Right kidney (tissue), 1 donor: ENCODE measurements at regions not wholly inside any gene's neighbourhood (a gene's known extent, or its start where the extent isn't known, plus 50 kb on each side); places are given as distances from the start of the nearest gene placed in this dataset.
"Not testable (repeated sequence)": the region's sequence is repeated elsewhere in the genome, so short reads cannot be mapped to it uniquely, and the experiment has no call there.

ENCODE experiments used
- DNase-seq: peaks from one replicate; pipeline ENCODE4 v3.0.0-alpha.2; 2016

DNA sequence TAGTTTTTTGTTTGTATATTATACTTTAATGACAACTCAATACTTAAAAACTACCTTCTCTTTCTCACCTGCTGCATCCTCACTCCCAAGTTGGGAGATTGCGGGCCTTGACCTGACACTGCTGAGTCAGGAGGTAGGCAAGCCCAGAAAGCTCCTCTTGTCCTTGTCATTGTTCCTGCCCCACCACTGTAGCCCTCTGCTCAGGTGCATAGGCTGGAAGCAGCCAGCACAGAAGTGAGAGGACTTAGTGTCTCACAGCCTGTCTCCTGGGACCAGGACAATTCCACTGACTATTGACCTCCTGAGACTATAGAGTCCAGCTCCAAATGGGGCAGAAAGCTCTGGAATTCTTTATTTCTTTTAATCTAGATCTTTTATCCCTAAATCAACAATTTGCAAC is 123.5 kb upstream of the NDP start:
- DNase-seq = no peak

DNA sequence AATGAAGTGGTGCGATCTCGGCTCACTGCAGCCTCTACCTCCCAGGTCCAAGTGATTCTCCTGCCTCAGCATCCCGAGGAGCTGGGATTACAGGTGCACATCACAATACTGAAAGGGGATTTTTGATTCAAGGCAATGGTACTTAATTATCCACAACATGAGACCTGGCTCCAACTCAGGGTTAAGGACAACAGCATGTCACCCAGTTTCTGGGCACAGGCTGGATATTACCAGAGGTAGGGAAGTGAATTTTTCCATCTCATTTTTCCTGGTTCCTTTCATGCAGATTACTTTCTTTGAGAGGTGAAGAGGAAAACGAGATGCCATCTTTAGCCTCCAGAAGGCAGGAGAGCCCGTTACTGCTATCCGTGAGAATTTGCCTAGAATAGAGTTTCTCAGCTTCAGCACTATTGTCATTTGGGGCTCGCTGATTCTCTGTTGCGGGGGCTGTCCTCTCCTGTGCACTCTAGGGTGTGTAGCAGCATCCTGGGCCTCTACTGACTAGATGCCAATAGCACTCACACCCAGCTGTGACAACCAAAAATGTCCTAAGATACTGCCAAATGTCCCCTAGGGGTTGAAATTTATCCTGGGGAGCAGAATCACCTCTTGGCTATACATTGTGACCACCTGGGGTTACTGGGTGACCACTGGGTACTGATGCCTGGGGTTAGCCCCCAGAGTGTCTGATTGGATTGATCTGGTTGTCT is 121.8 kb upstream of the NDP start:
- no peak for DNase-seq

DNA sequence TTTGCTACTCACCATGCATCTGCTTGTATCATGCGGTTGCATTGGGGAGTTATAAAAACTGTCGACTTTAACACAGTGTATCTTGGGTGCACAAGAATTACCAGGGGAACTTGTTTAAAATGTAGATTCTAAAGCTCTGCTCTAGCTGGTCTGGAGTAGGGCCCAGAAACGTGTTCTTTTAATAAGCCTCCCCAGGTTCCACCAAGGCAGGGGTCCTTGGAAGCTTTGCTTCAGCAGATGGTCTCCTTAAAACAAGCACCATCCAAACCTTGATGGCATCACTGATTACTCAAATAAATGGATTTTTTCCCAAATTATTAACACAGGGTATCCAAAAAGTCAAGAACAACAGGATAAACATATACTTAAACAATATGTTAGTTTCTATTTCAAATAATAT is 120.2 kb upstream of the NDP start:
- DNase-seq = no peak

DNA sequence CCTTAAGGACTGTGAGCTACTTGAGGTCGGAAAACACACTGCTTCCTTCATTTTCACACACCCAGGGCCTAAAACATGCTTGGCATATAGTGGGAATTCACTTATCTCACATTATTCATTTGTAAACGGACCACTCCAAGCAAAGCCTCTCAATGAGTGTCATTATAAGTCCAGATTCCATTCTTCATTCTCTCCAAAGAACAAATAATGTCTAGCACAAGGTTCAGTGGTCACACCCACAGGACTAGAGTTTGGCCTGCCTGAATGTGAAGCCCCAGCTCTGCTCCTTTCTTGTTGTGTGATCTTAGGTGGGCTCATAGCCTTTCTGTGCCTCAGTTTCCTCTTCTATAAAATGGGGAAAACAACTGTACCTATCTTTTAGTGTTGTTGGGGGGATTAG is 119.6 kb upstream of the NDP start:
- no peak for DNase-seq

DNA sequence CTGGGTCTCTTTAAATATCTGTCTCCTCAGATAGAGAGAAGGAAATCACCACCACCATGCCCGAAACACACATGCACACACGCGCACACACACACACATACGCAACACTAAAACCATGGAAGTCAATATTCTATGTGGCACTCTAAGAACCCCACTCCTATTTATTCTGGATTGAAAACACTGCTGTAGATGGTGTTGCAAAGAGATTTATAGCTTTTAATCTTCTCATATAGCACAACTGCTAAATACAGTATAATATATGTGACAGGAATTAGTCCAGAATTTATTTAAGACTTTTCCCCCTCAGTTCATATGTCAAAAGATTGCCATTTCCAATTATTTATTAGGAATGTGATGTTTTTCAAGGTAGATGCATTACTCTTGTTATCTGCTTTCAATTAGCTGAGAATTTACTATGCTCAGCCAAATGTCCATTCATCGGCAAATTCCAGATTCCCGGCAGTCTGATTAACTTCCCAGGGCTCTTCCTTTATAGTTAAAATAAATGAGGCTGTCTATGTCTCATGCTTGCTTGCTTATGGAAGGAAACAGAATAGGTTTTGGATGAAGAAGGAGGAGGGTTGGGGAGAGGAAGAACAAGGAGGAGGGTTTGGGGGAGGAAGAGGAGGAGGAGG is 115.4 kb upstream of the NDP start:
- no peak for DNase-seq

DNA sequence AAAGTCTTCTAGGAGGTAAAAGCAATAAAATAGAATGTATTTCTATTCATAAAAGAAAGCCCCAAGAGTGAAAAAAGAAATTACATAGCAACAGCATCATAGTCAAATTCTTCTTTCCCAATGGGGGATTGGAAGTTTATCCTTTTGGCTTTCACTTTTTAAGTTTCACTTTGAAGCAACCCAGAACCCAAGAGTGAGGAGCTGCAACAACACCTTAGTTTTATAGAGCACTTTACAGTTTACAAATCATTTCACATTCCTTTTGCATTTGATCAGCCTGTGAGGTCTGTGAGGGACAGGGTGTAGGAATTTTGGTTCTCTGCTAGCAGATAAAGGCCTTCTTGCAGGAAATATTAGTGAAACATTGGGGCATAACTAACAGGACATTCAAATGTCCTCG is 112.0 kb upstream of the NDP start:
- no peak for DNase-seq

DNA sequence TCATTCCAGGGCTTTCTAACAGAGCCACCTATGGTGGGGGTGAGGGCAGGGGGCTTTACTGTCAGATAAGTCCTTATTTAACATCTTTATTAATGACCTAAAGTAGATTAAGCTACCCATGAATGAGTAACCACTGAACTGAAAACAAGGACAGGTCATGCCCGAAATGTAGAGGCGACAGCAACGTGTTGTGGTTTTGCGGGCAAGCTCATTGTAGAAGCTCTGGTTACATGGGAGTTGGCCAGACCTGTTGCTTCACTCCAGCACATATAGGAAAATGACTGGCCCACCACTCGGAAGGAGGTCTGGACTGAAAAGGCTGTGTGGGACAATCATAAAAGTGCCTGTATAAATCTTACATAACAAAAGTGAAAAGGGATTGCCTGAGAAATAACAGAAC is 109.6 kb upstream of the NDP start:
- no peak for DNase-seq

DNA sequence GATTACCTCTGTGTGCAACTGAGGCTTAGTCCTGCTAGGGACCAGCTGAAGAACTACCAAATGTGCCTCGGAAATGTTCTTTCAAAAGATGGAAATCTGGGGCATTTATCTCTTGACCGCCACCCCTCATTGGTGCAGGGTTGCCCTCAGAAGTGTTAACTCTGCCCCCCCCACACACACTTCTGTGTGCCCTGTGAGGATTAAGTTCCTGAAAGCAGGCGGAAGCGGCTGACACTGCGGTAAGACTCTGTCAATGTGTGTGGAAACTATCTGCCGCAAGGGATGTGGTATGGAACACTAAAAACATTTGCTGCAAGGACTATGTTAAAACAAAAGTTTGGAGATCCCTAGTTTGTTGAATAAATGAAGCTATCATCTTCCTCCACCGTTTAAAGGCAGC is 106.9 kb upstream of the NDP start:
- DNase-seq = no peak

DNA sequence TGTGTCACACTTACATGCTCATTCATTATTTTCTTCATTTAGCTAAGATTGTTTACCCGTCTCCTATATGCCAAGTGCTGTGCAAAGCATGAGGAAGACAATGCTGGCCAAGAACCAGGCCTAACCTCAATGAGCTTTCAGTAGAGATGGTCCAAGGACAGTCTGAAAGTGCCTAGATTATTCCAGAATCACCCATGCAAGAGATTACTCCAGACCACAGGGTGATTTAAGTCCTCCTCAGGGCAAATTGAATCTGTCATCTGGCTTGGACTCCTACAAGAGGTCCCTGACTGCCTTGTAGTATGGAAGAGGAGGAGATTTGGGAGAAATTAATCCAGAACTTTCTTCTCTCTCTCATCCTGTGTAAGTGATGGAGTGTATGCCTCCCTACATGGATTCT is 99.4 kb upstream of the NDP start:
- DNase-seq = no peak

DNA sequence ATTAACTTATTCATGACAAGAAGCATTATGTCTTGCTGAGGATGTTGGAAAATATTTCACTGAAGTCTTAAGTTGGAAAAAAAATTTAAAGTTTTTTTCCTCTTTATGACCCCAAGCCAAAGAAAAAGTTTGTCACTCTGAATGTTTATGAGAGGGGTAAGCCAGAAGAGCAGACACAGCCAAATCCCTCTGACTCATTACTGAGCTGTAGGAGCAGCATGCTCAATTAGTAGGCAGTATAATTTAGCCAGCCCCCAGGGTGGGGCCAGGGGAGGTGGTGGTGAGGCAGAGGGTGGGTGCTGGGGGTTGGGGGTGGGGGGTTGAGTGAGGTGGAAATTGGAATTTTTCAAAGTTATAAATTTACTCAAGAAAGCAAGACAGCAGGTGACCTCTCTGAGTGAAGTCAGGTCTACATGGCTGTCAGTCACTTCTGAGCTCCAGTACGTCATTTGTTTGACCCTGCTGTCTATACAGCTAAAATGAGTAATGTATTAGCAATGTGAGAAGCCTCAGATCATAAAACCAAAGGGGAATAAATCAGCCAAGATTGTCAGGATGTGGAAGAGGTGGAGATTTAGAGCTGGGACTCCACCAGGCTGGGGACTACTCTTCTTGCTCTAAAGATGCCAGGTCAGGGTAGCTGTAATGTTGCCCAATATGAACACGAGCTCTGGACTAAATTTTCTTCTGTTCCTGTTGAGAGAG is 98.8 kb upstream of the NDP start:
- no peak for DNase-seq

DNA sequence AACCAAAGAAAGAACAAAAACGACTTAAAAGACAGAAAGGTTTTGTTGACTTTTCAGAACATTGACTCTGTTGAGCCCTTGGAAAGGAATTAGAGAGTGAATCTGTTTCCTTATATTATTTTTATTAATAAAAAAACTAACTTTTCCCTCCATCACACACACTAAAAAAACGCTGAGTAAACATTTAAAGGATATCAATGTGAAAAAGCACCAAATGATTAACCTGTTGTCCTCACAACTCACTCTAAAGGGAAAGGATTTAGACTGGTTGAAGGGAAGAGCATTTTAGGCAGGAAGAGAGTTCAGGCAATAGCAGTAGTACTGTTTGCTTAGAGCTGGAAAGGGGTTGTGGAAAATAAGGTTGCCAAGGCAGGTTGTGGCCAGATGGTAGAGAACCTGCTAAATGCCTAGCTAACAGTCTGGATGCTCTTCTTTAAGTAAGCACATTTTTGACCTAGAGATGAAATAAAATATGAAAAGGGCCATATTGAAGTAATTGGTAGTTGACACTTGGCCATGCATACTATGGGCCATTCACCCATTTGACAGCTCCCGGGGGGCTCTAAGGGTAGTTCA is 98.0 kb upstream of the NDP start:
- DNase-seq = no peak

DNA sequence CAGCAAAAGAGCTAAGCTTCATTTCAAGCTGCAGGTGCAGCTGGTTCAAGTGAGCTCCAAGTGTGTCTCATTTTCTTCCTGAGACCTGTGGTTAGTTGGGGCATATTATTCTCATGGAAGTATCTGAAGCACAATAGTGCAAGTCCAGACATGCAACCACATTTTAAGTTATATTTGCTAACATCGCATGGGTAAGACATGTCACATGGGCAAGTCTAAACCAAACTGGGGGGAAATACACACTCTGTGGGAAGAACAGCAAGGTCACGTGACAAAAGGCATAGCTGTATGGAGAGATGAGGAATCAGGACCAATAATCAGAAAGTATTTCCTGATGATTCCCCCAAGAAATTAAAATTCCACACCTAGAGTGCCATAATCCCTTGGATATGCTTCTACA is 94.9 kb upstream of the NDP start:
- DNase-seq = no peak

DNA sequence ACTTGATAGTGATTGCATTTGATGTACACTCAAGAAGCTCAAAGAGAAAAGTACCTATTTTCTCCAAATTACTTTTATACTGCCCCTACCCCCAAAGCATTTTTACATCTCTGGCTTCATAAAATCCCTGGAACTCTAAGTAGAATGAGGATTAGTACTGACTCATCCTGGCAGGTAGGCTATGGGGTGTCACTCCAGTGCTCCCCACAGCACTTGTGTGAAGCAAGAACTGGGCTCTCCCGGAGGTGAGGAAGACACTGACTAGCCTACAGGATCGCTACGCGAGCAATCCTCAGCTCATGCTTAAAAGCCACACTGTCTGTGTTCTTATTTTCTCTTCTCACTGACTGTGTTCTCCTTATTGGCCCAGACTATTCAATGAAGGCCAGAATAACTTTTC is 90.4 kb upstream of the NDP start:
- DNase-seq = no peak

DNA sequence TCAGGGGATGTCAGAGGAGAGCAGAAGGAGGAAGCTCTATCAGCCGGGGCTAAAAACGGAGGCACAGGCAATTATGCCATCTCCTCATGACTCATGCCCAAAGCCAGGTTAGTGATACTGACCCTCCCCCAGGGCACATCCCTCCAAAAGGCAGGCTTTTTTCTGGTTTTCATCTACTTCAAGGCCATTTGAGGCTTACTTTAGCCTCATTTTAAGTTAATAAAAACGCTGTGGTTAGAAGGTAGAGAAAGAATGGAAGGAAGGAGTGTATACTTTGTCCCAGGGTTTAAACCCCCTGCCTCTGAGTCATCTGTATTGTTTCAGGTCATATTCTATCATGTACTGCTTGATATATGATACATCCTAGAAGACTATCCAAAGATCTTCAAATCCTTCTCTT is 89.7 kb upstream of the NDP start:
- DNase-seq = no peak

DNA sequence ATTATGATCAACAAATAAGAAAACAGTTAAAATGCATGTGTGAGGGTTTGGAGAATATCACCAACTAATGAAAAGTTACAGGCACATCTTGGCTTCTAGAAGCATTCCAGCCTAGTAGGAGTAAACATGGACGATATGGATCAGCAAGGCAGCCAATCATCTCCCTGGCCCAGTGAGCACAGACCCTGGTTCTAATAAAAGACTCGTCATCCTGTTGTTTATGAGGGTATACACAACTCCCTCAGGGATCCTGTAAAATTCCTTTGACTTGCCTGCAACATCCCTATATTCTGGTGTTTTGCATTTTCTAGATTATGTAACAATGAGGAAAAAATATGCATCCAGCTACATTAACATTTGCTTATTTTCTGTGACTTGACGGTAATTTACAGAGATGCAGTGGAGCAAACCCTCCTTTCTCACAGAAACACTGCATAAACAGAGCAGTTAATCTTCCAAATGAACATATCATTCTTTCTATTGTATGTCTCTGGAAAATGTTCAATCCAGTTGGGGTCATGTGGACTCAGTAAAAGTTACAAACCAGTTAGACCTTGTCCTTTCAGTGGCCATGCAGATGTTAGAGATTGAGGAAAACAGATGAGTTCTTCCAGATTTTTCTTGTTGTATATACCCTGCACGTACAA is 88.9 kb upstream of the NDP start:
- DNase-seq = peak; percentile 9

DNA sequence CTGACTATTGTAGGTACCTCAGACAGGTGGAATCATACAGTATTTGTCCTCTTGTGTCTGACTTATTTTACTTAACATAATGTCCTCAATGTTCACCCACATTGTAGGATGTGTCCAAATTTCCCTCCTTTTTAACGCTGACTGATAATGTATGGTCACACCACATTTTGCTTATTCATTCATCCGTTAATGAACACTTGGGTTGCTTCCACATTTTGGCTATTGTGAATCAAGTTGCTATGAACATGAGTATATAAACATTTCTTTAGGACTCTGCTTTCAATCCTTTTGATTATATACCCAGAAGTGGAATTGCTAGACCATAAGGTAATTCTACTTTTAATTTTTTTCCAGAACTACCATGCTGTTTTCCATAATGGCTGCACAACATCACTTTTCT is 87.0 kb upstream of the NDP start:
- no peak for DNase-seq

DNA sequence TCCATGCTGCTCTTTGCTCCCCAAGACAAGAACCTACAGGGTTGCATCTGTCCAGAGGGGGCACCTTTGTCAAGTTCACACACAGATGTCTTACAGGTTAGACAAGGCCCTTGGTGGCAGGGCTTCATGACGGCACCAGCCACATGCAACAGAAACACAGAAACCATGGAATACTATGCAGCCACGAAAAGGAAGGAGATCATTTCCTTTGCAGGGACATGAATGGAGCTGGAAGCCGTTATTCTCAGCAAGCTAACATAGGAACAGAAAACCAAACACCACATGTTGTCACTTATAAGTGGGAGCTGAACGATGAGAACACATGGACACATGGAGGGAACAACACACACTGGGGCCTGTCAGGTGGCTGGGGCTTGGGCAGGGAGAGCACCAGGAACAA is 85.1 kb upstream of the NDP start:
- DNase-seq = no peak

DNA sequence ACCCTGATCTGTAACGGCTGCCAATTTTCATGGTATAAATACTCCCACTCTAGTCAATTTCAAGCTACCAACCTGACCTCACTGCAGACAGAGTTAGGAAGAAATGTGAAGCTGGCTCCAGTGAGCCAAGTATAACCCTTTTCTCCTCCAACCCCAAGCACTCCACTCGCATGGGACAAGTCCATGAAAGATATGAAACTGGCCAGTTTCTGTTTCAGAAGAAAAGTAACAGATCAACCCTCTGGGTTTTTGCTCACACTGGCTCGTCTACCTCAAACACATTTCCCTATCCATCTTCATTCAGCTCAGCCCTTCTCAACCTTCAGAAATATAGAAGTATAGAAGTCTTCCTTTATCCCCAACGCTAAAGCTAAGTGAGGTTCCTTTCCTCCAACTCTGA is 82.4 kb upstream of the NDP start:
- no peak for DNase-seq

DNA sequence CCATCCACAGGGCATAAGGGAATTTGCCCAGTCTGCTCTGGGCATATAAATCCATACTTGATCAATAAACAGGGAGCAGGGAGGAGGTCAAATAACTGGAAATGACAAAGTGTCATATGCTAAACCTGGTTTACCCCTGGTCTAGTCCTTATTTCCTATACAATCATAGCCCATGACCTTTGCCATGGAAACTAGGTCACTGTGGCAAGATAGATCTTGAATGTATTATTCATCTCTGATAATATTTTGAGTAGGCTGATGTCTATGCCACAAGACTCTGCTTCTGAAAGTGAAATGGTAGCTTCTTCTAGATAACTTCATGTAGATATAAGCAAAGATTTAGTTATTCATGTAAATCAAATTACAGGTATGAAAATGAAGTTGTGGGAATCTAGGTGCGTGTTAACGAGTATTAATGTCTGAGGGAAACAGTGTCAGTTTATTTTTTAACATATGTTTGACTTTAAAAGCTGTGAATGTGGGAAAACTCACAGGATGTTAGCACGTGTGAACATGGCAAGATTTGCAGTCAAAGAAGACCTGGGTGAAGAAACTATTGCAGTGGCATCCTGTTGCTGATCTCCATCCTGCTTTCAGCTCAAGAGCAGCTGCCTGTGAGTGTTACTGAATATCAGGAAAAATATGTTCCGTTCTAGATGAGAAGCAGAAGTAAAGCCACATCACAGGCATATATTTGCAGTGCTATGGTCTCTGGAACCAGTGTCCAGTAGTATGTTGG is 81.8 kb upstream of the NDP start:
- no peak for DNase-seq

DNA sequence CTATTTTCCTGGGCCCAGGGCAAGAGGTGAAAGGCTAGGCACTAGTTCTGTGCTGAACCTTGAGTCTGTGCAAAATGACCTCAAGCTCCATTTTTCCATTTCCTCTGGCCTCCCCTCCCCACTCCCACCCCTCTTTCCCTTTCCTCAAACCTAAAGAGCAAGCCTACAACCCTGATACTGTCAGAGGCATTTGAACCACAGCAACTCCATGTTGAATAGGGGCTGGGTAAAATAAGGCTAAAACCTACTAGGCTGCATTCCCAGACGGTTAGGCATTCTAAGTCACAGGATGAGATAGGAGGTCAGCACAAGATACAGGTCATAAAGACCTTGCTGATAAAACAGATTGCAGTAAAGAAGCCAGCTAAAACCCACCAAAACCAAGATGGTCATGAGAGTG is 71.9 kb upstream of the NDP start:
- not testable (repeated sequence) for DNase-seq

DNA sequence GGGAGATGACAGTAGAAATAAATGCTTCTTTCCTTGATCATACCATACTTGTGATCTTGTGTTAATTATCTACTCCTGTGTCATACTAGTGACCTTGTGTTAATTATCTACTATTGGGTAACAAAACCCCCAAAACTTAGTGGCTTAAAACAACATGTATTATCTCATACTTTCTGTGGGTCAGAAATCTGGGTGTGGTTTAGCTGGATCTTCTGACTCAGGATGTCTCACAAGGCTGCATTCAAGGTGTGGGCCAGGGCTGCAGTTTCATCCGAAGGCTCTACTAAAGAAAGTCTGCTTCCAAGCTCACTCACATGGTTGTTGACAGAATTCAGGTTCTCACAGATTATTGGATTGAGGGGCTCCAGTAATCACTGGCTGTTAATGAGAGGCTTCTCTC is 70.3 kb upstream of the NDP start:
- no peak for DNase-seq

DNA sequence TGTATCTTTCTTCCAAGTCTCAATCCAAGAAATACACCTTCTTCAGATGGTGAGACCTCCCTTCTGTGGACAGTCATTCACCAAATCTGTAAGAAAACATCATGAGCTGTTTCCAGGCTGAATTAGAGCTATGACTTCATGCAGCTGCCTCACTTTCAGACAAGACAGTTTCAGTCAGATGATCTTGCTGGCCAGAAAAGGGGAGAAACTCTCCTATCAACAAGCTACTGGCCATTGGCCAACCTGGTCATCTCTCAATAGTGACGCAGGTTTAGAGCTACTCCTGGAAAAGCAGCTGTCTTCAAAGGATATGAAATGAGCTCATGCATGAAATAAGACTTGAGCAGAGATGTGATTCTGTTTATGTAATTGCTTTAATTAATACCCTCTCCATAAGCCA is 69.6 kb upstream of the NDP start:
- DNase-seq = no peak
